ENCODE measurements at regions not wholly inside any gene's neighbourhood (a gene's known extent, or its start where the extent isn't known, plus 50 kb on each side); places are given as distances from the start of the nearest gene placed in this dataset.

GRCh38 chr7:52270301-52270700, 765.1 kb upstream of the POM121L12 start:
- no peak for TF ChIP-seq EZH2 (IDR thresholded peaks at IDR 0.05; ENCODE audit: low read depth)
- no peak for TF ChIP-seq CTCF (conservative IDR thresholded peaks at IDR 0.05)
